ENCODE measurements at regions not wholly inside any gene's neighbourhood (a gene's known extent, or its start where the extent isn't known, plus 50 kb on each side); places are given as distances from the start of the nearest gene placed in this dataset.

DNA sequence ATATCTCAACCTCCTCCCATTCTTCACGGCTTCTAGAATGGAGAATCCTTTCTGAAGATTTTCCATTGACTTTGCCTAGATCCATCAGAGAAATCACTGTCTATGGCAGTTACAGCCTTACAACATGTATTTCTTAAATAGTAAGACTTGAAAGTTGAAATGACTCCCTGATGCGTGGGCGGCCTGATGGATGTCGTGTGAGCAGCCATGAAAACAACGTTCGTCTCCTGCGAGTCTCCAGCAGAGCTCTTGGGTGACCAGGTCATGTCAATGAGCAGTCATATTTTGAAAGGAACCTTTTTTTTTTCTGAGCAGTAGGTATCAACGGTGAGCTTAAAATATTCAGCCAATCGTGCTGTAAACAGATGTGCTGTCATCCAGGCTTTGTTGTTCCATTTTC lies 139.9 kb upstream of the C14orf180 start:
- H3K79me2 ChIP-seq (ENCODE audit: control insufficient read depth, insufficient read depth, low read length), result no peaks in the 10 kb centered on the region
- DNase-seq, result no peak
- H3K27ac ChIP-seq (ENCODE audit: low read length in 2 of 2), result no peak overlapping the region
- no peak overlapping the region for H3K9ac ChIP-seq (ENCODE audit: low read length)
- H3K4me1 ChIP-seq (ENCODE audit: control insufficient read depth in 2 of 2, insufficient read depth in 2 of 2, low read length in 2 of 2), result no peaks in the 10 kb centered on the region
- H3K9me3 Mint-ChIP-seq (ENCODE audit: insufficient read depth), result no peaks in the 10 kb centered on the region
- no peak for ATAC-seq (ENCODE audit: low read depth)
- CTCF ChIA-PET, result no interaction called here
- 89% methylated on average over 8 of the region's 9 CpGs for WGBS (ENCODE audit: insufficient coverage)
- no peaks in the 10 kb centered on the region for H3K9me3 ChIP-seq (ENCODE audit: control extremely low read depth in 1 of 3, control insufficient read depth in 2 of 3, insufficient read depth in 1 of 3, low read length in 2 of 3)
- H3K36me3 ChIP-seq (replicated peaks in 1 of 2; ENCODE audit: control extremely low read depth in 1 of 2, control insufficient read depth in 1 of 2, extremely low read depth in 1 of 2, insufficient read depth in 2 of 2, low read length in 1 of 2), result no peaks in the 10 kb centered on the region
- H3K27me3 ChIP-seq (replicated peaks in 1 of 4; ENCODE audit: control extremely low read depth in 1 of 4, control insufficient read depth in 3 of 4, insufficient read depth in 4 of 4, low read length in 3 of 4), result peaks cover 0 to 2% (median 0%) of the 10 kb centered on the region in 4 experiments
- H3K27me3 Mint-ChIP-seq, result no peaks in the 10 kb centered on the region
- no peak overlapping the region for H3K4me3 ChIP-seq (ENCODE audit: control extremely low read depth in 1 of 5, extremely low read depth in 1 of 5, insufficient read depth in 1 of 5, low read depth in 2 of 5, low read length in 4 of 5)
- intact Hi-C loops (cut with micrococcal nuclease), result no loop called here
- H4K20me1 ChIP-seq (ENCODE audit: control insufficient read depth, insufficient read depth, low read length, poor library complexity, severe bottlenecking), result no peaks in the 10 kb centered on the region
- H3K4me2 ChIP-seq (replicated peaks; ENCODE audit: low read depth, low read length, poor library complexity, severe bottlenecking), result no peak overlapping the region
- POLR2A ChIA-PET, result no interaction called here
- TF ChIP-seq EZH2 (IDR thresholded peaks at IDR 0.05; ENCODE audit: borderline replicate concordance, insufficient read depth, low read depth, low read length, poor library complexity, severe bottlenecking), result no peak
- TF ChIP-seq, protein P1, sequence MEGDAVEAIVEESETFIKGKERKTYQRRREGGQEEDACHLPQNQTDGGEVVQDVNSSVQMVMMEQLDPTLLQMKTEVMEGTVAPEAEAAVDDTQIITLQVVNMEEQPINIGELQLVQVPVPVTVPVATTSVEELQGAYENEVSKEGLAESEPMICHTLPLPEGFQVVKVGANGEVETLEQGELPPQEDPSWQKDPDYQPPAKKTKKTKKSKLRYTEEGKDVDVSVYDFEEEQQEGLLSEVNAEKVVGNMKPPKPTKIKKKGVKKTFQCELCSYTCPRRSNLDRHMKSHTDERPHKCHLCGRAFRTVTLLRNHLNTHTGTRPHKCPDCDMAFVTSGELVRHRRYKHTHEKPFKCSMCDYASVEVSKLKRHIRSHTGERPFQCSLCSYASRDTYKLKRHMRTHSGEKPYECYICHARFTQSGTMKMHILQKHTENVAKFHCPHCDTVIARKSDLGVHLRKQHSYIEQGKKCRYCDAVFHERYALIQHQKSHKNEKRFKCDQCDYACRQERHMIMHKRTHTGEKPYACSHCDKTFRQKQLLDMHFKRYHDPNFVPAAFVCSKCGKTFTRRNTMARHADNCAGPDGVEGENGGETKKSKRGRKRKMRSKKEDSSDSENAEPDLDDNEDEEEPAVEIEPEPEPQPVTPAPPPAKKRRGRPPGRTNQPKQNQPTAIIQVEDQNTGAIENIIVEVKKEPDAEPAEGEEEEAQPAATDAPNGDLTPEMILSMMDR (IDR thresholded peaks at IDR 0.05), result no peak
- H3K4me3 Mint-ChIP-seq, result no peak overlapping the region
- no peak overlapping the region for H2AFZ ChIP-seq (ENCODE audit: insufficient read depth, low read depth, low read length, poor library complexity, severe bottlenecking)
- no peak overlapping the region for H3K27ac Mint-ChIP-seq
- no peaks in the 10 kb centered on the region for H3K4me1 Mint-ChIP-seq

DNA sequence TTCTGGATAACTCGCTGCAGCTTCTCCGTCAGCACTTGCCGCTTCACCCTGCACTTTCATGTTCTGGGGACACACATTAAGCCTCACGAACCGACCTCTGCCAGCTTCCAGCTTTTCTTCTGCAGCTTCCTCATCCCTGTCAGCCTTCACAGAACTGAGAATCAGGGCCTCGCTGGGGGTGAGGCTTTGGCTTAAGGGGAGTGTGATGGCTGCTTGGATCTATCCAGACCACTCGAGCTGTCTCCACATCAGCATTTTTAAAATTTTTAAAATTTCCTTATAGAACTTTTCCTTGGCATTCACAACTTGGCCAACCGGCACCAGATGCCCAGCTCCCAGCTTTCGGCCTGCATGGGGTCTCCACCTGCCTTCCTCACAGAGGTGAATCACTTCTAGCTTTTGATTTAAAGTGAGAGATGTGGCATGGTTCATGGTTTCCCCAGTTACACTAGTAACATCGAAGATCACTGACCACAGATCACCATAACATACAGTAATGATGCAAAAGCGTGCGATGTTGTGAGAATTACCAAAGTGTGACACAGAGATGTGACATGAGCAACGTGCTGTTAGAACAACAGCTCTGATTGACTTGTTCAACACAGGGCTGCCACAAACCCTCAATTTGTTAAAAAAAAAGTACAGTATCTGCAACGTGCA lies 139.1 kb upstream of the C14orf180 start:
- no peak overlapping the region for H2AFZ ChIP-seq (ENCODE audit: insufficient read depth, low read depth, low read length, poor library complexity, severe bottlenecking)
- Mint-ChIP-seq H3K4me3 (no peak overlapping the region), H3K27me3 (peaks cover under 1% of the 10 kb centered on the region), H3K4me1 (no peaks in the 10 kb centered on the region), H3K27ac (no peak overlapping the region), H3K9me3 (ENCODE audit: insufficient read depth) (no peaks in the 10 kb centered on the region)
- H3K36me3 ChIP-seq (replicated peaks in 1 of 2; ENCODE audit: control extremely low read depth in 1 of 2, control insufficient read depth in 1 of 2, extremely low read depth in 1 of 2, insufficient read depth in 2 of 2, low read length in 1 of 2), result no peaks in the 10 kb centered on the region
- TF ChIP-seq, protein P1 (IDR thresholded peaks at IDR 0.05), result no peak
- TF ChIP-seq EZH2 (IDR thresholded peaks at IDR 0.05; ENCODE audit: borderline replicate concordance, insufficient read depth, low read depth, low read length, poor library complexity, severe bottlenecking), result no peak
- WGBS (ENCODE audit: insufficient coverage), result 96% methylated on average over 5 of the region's 14 CpGs
- H3K9me3 ChIP-seq (ENCODE audit: control extremely low read depth in 1 of 3, control insufficient read depth in 2 of 3, insufficient read depth in 1 of 3, low read length in 2 of 3), result no peaks in the 10 kb centered on the region
- no peak overlapping the region for H3K4me2 ChIP-seq (replicated peaks; ENCODE audit: low read depth, low read length, poor library complexity, severe bottlenecking)
- H3K27me3 ChIP-seq (replicated peaks in 1 of 4; ENCODE audit: control extremely low read depth in 1 of 4, control insufficient read depth in 3 of 4, insufficient read depth in 4 of 4, low read length in 3 of 4), result peaks cover 0 to 2% (median 0%) of the 10 kb centered on the region in 4 experiments
- H3K4me3 ChIP-seq (ENCODE audit: control extremely low read depth in 1 of 5, extremely low read depth in 1 of 5, insufficient read depth in 1 of 5, low read depth in 2 of 5, low read length in 4 of 5), result no peak overlapping the region
- CTCF ChIA-PET, result no interaction called here
- POLR2A ChIA-PET, result no interaction called here
- intact Hi-C loops (cut with micrococcal nuclease), result no loop called here
- H3K9ac ChIP-seq (ENCODE audit: low read length), result no peak overlapping the region
- H3K4me1 ChIP-seq (ENCODE audit: control insufficient read depth in 2 of 2, insufficient read depth in 2 of 2, low read length in 2 of 2), result no peaks in the 10 kb centered on the region
- H4K20me1 ChIP-seq (ENCODE audit: control insufficient read depth, insufficient read depth, low read length, poor library complexity, severe bottlenecking), result no peaks in the 10 kb centered on the region
- no peak for DNase-seq
- no peaks in the 10 kb centered on the region for H3K79me2 ChIP-seq (ENCODE audit: control insufficient read depth, insufficient read depth, low read length)
- no peak overlapping the region for H3K27ac ChIP-seq (ENCODE audit: low read length in 2 of 2)
- no peak for ATAC-seq (ENCODE audit: low read depth)
